IMR-90 (cell line): ENCODE measurements at regions not wholly inside any gene's neighbourhood (a gene's known extent, or its start where the extent isn't known, plus 50 kb on each side); places are given as distances from the start of the nearest gene placed in this dataset.
"Not testable (repeated sequence)": the region's sequence is repeated elsewhere in the genome, so short reads cannot be mapped to it uniquely, and the experiment has no call there.

Source experiments
- ATAC-seq: fragments of 200-7000 bp; cut with Tn5 transposase; 2 replicates; pipeline ENCODE4 v1.9.1; 2020; ENCODE audit warnings: low read depth, mild to moderate bottlenecking, moderate library complexity
- BruUV-seq: library from RNA; stranded (reverse); fragments of 400-500 nt; replicated peaks from 2 replicates; lab custom pipeline; 2021; lab: Mats Ljungman, UMichigan
- CTCF ChIA-PET: fragments of 300-600 bp; formaldehyde crosslinking; extraction: SDS; loops from one replicate; lab custom pipeline; 2021; ENCODE audit warnings: antibody characterized with exemption; lab: Yijun Ruan, JAX
- POLR2A ChIA-PET: fragments of 300-600 bp; sonication (Branson Sonifier 250); formaldehyde crosslinking; loops from one replicate; lab custom pipeline; 2022; ENCODE audit warnings: antibody characterized with exemption; ENCODE audit not compliant: unreplicated experiment; lab: Charles Lee
- DNase-seq: peaks from one replicate; pipeline ENCODE4 v3.0.0; 2013
- H2AFZ ChIP-seq: replicated peaks from 2 replicates; pipeline ENCODE3; 2013; ENCODE audit warnings: low read length, mild to moderate bottlenecking; ENCODE audit not compliant: poor library complexity
- H2AK5ac ChIP-seq: 2 replicates; pipeline ENCODE4 v1.6.1; 2013; ENCODE audit warnings: low read depth, low read length, inconsistent platforms
- H2AK9ac ChIP-seq: replicated peaks from 2 replicates; pipeline ENCODE3; 2013; ENCODE audit warnings: mild to moderate bottlenecking, low read depth, low read length, moderate library complexity; ENCODE audit not compliant: poor library complexity
- H2BK120ac ChIP-seq: 2 replicates; pipeline ENCODE4 v1.6.1; 2013; ENCODE audit warnings: low read depth, low read length, inconsistent platforms
- H2BK15ac ChIP-seq: 3 replicates; pipeline ENCODE4 v1.6.1; 2013; ENCODE audit warnings: low read depth, low read length, inconsistent platforms
- H2BK20ac ChIP-seq: 2 replicates; pipeline ENCODE4 v1.6.1; 2013; ENCODE audit warnings: low read depth, mild to moderate bottlenecking, inconsistent platforms, low read length, moderate library complexity
- H2BK5ac ChIP-seq: 2 replicates; pipeline ENCODE4 v1.6.1; 2013; ENCODE audit warnings: mild to moderate bottlenecking, low read depth, low read length, inconsistent platforms; ENCODE audit not compliant: poor library complexity, severe bottlenecking
- H3K14ac ChIP-seq: replicated peaks from 2 replicates; pipeline ENCODE4 v1.6.1; 2013; ENCODE audit warnings: low read depth, low read length, inconsistent platforms
- H3K18ac ChIP-seq: 2 replicates; pipeline ENCODE4 v1.6.1; 2013; ENCODE audit warnings: low read depth, low read length, control low read depth
- H3K23ac ChIP-seq: 2 replicates; pipeline ENCODE4 v1.6.1; 2013; ENCODE audit warnings: low read depth, low read length, inconsistent platforms
- H3K27ac ChIP-seq: 2 replicates; pipeline ENCODE4 v1.5.1; 2013; ENCODE audit warnings: mild to moderate bottlenecking, control low read depth, low read length; ENCODE audit not compliant: insufficient read depth
- H3K27me3 ChIP-seq: 2 replicates; pipeline ENCODE4 v1.6.1; 2013; ENCODE audit warnings: low read length; ENCODE audit not compliant: control insufficient read depth, insufficient read depth
- H3K36me3 ChIP-seq: 2 replicates; pipeline ENCODE4 v1.6.1; 2013; ENCODE audit warnings: low read length, mixed read lengths; ENCODE audit not compliant: control insufficient read depth, insufficient read depth
- H3K4ac ChIP-seq: 2 replicates; pipeline ENCODE4 v1.6.1; 2013; ENCODE audit warnings: low read depth, low read length, inconsistent platforms
- H3K4me1 ChIP-seq: 2 replicates; pipeline ENCODE4 v1.6.1; 2013; ENCODE audit warnings: low read length, mixed read lengths; ENCODE audit not compliant: control insufficient read depth, insufficient read depth
- H3K4me2 ChIP-seq: 2 replicates; pipeline ENCODE4 v1.6.1; 2013; ENCODE audit warnings: low read depth, mild to moderate bottlenecking, control low read depth, low read length, moderate library complexity
- H3K4me3 ChIP-seq: 2 replicates; pipeline ENCODE4 v1.5.1; 2013; ENCODE audit warnings: low read depth, mild to moderate bottlenecking, control low read depth, low read length, moderate library complexity; ENCODE audit not compliant: insufficient read depth
- H3K56ac ChIP-seq: 2 replicates; pipeline ENCODE4 v1.6.1; 2013; ENCODE audit warnings: low read length, inconsistent platforms; ENCODE audit not compliant: insufficient read depth; ENCODE audit errors: extremely low read depth
- H3K79me1 ChIP-seq, 2 experiments: 2 replicates each; pipeline ENCODE4 v1.6.1; 2013; ENCODE audit warnings: low read length in 2 of 2, inconsistent platforms in 1 of 2, low read depth in 1 of 2
- H3K9ac ChIP-seq: 2 replicates; pipeline ENCODE4 v1.6.1; 2013; ENCODE audit warnings: low read depth, low read length, control low read depth
- H3K9me1 ChIP-seq: 2 replicates; pipeline ENCODE4 v1.6.1; 2013; ENCODE audit warnings: low read length, inconsistent platforms; ENCODE audit not compliant: insufficient read depth
- H3K9me3 ChIP-seq: 2 replicates; pipeline ENCODE4 v1.6.1; 2013; ENCODE audit warnings: low read length; ENCODE audit not compliant: control insufficient read depth, insufficient read depth
- H4K20me1 ChIP-seq: 2 replicates; pipeline ENCODE4 v1.6.1; 2013; ENCODE audit warnings: low read length, inconsistent platforms; ENCODE audit not compliant: insufficient read depth
- H4K5ac ChIP-seq: 2 replicates; pipeline ENCODE4 v1.6.1; 2013; ENCODE audit warnings: mild to moderate bottlenecking, low read depth, low read length, control low read depth
- H4K8ac ChIP-seq, 2 experiments: 2 replicates each; pipeline ENCODE4 v1.6.1; 2013; ENCODE audit warnings: low read depth in 2 of 2, low read length in 2 of 2, control low read depth in 1 of 2, inconsistent platforms in 1 of 2
- H4K91ac ChIP-seq: 2 replicates; pipeline ENCODE4 v1.6.1; 2013; ENCODE audit warnings: low read depth, low read length, inconsistent platforms; ENCODE audit not compliant: insufficient read depth
- WGBS, 2 experiments: methylation state at CpG; one replicate each; pipeline versions ENCODE4 v1.1.5 to v1.1.7; 2013; ENCODE audit warnings: missing lambda C conversion rate in 2 of 2; ENCODE audit not compliant: insufficient read length in 1 of 2; ENCODE audit errors: extremely low coverage in 2 of 2; 5-methylcytosine and 5-hydroxymethylcytosine counted together
- dilution Hi-C: fragments of 300-500 bp; cut with HindIII; formaldehyde crosslinking; loops from one replicate; pipeline ENCODE4 v1.14.3; 2018; ENCODE audit warnings: low sequenced_read_pairs; ENCODE audit not compliant: unreplicated experiment
- in situ Hi-C: fragments of 300-500 bp; cut with MboI; formaldehyde crosslinking; loops from 3 replicates; pipeline ENCODE4 v1.14.3; 2019; ENCODE audit warnings: low sequenced_read_pairs, inconsistent platforms, mixed read lengths
- intact Hi-C: fragments of 100-400 bp; cut with micrococcal nuclease; formaldehyde crosslinking; loops from 2 replicates; pipeline ENCODE4 v1.10.0; 2022

DNA sequence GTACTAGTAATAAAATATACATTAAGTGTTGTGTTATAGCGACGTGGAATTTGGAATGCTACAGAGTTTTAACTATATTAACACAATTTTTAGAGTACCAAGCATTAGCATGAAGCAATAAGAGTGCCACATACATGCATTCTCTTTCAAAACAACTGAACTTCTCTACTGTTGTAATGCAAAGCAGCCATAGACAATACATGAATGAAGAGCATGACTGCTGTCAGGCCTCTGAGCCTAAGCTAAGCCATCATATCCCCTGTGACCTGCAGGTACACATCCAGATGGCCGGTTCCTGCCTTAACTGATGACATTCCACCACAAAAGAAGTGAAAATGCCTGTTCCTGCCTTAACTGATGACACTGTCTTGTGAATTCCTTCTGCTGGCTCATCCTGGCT, 216.2 kb upstream of the ANXA10 start:
- H3K9me1 ChIP-seq, H3K36me3 ChIP-seq, intact Hi-C loops, H3K27me3 ChIP-seq, H4K20me1 ChIP-seq, H4K5ac ChIP-seq, H3K18ac ChIP-seq, BruUV-seq, H3K9ac ChIP-seq, H2BK5ac ChIP-seq, H3K4me1 ChIP-seq, DNase-seq, H2AFZ ChIP-seq, H3K56ac ChIP-seq, H3K4me3 ChIP-seq, POLR2A ChIA-PET, H3K79me1 ChIP-seq, dilution Hi-C loops, in situ Hi-C loops, H3K27ac ChIP-seq, H2BK20ac ChIP-seq, H2BK120ac ChIP-seq, ATAC-seq, H2BK15ac ChIP-seq, H4K8ac ChIP-seq, H3K4ac ChIP-seq, H2AK5ac ChIP-seq, H3K9me3 ChIP-seq, H3K14ac ChIP-seq, CTCF ChIA-PET, H3K4me2 ChIP-seq, H3K23ac ChIP-seq, H2AK9ac ChIP-seq, H4K91ac ChIP-seq: not testable (repeated sequence)
- no CpG with 5 or more reads among the region's 3 CpGs for WGBS, 2 experiments

DNA sequence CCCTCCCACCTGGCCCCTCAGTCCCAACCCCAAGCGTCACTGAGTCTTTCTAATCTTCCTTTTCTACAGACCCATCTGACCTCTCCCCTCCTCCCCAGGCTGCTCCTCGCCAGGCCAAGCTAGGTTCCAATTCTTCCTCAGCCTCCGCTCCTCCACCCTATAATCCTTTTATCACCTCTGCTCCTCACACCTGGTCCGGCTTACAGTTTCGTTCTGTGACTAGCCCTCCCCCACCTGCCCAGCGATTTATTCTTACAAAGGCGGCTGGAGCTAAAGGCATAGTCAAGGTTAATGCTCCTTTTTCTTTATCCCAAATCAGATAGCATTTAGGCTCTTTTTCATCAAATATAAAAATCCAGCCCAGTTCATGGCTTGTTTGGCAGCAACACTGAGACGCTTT, 214.5 kb upstream of the ANXA10 start:
- H4K5ac ChIP-seq, H3K4me3 ChIP-seq, BruUV-seq, H4K8ac ChIP-seq, H2BK15ac ChIP-seq, H3K23ac ChIP-seq, H3K18ac ChIP-seq, H3K27me3 ChIP-seq, dilution Hi-C loops, H3K27ac ChIP-seq, H2AK5ac ChIP-seq, H4K91ac ChIP-seq, H2BK20ac ChIP-seq, H3K9me1 ChIP-seq, H3K9ac ChIP-seq, H3K4me2 ChIP-seq, ATAC-seq, H2BK5ac ChIP-seq, intact Hi-C loops, H2AFZ ChIP-seq, CTCF ChIA-PET, H3K4me1 ChIP-seq, DNase-seq, H3K79me1 ChIP-seq, in situ Hi-C loops, H4K20me1 ChIP-seq, H3K56ac ChIP-seq, H2AK9ac ChIP-seq, H3K4ac ChIP-seq, H2BK120ac ChIP-seq, H3K36me3 ChIP-seq, H3K9me3 ChIP-seq, H3K14ac ChIP-seq, POLR2A ChIA-PET: not testable (repeated sequence)
- 78% methylated on average over 4 of the region's 8 CpGs; no CpG with 5 or more reads in 1 of the 2 experiments for WGBS, 2 experiments
